GM19463 (cell line): ENCODE measurements at regions not wholly inside any gene's neighbourhood (a gene's known extent, or its start where the extent isn't known, plus 50 kb on each side); places are given as distances from the start of the nearest gene placed in this dataset.
A peak's percentile ranks its signal among the peaks of the same experiment; 100 is the strongest.
"Not testable (repeated sequence)": the region's sequence is repeated elsewhere in the genome, so short reads cannot be mapped to it uniquely, and the experiment has no call there.

ENCODE experiments used
- ATAC-seq: cut with Tn5 transposase; IDR thresholded peaks from one replicate; pipeline ENCODE4 v1.9.1; 2021; ENCODE audit warnings: mild to moderate bottlenecking, moderate library complexity; ENCODE audit not compliant: unreplicated experiment

DNA sequence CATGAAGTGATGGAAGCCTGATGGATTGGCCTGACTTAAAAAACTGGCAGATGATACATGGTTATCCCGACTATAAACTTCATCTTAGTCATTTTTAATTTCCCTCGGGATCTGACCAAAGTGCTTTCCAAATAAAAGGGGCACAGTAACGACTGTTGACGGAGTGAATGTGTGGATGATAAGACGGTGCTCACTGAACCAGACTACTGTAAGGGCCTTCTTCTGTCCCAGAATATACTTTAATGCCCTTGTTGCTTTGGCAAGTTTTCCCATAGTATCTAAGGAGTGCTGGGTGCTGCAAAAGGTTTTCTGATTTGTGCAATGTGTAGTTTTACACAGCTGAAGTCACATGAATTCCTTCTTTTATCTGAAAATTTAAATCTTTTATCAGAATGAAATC, 373.5 kb downstream of the DSEL start:
- no peak for ATAC-seq

DNA sequence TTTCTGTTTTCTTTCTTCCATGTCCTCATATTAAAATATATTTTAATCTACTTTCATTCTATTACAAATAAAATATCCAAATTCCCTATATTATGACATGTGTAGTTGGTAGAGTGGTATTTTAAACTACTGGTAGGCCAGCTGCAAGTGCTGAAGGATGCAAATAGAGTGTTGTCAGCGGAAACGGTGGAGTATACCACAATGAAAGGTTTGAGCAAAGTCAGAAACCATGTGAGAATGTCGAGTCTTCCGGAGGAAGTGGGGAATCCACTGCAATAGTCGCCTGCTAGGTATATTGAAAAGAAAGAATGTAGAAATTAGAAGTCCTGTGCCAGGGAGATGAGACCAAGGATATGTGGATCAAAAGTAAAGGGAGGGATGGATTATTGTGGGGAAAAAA, 373.9 kb downstream of the DSEL start:
- no peak for ATAC-seq

DNA sequence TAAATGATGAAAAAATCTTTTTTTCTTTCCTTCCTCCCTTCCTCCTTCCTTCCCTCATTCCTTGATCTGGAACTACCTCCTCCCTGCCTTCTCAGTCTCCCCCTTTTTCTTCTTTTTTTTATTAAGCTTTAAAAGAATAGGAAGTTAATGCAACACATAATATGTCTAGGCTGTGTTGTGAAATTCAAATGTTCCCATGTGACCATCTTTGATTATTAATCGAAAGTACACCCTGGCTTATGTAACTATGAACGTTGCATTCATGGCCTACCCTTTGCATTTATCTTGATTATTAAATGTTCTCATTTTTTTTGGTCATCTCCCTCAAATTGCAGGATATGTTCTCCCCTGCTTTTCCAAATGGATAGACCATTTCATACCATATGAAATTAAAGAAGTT, 376.0 kb downstream of the DSEL start:
- ATAC-seq = no peak

DNA sequence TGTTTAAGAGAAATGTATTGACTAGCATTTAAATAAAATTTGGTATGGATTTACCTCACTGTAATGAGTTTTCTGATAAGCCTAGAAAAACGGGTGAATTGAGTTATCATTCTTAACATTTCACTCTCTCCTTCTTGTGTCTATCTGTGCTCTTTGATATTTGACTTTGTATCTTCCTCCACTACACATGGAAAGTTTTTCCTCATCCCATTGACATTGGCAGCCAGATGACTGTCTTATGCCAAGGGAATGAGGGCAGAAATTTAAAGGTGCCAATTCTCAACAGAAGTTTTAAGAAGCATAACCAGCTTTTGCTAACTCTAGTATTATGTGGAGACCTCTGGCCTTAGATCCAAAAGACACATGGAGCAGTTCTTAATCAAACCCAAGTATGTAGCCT, 376.6 kb downstream of the DSEL start:
- no peak for ATAC-seq

DNA sequence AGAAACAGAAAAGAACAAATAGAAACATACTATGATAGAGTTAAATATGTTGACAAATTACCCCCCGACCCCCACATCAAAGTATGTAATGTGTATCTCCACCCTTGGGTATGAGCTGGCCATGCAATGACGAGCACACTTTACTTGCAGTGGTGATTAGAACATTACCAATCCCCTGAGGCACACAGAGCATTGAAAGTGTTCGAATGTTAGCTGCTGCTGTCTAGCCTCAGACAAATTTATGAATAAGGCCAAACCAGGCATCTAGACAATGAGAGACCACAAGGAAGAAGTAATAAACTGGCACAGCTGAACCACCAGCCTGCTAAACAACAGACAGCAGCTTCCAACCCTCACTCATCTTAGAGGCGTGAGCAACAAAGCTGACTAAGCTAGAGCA, 380.5 kb downstream of the DSEL start:
- ATAC-seq = no peak

DNA sequence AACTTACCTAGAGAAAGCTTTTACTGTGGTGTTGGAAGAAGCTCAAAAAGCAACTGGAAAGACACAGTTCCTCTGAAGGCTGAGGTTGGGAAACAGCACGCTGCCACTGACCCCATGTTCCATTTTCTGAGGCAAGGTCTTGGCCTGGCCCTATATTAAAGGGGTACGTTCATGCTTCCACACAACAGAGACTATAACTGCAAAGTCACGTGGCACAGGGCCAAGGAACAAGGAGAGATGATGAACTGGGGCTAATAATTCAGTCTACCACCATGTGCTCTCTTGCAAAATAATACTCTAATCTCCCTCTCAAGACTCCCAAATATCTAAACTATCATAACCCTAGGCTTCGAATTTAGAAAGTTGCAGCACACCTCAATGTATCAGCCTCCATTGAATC, 381.6 kb downstream of the DSEL start:
- ATAC-seq = no peak

DNA sequence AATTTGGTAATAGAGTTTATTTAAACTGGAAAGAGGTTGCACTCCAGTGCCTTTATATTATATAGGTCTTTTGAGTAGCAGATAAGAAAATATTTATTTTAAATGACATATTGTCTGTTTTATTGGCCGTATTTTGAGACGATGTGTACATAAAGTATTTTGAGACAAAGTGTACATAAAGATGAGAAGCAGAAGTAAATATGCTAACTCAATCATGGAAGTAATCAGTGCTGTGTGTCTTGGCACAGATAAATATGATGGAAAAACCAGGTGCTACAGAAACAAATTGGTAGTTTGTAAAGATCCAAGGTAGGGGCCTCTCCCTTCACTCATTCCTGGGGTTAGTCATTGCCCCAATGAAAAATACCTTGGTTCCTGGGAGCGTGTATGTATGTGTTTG, 382.9 kb downstream of the DSEL start:
- ATAC-seq = no peak

DNA sequence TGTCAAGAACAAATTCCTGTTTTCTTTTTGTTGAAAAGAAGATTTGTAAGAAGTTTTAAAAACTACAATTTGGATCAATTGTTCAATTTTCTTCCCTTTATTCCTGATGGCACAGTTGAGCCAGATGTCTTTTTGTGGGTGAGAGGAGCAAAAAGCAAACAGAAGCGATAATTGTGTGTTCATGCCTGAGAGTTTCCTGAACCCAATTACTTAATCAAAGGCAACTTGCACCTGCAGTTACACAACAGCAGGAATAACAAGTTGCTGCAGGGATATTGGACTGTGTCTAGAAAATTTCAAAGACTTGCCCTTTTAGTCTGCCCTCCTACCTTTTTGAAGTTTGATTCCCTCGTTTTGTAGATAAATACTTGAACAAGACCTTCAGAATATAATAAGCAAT, 383.6 kb downstream of the DSEL start:
- no peak for ATAC-seq

DNA sequence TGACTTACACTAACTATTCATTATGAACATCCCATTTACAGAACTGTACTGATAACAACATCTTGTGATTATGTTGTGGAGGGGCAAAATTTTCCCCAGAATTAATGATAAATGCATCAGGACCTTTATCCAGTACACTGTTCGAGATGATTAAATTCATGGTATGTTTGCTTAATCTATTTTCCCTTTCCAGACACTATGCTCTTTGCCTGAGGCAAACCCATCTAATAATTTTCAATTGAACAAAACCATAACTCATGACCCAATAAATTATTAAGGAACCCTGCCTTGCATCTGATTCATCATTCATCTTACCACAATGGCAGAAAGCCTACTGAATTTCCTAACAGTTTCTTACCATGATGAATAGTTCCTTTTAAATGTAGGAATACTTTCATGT, 385.0 kb downstream of the DSEL start:
- ATAC-seq = no peak

DNA sequence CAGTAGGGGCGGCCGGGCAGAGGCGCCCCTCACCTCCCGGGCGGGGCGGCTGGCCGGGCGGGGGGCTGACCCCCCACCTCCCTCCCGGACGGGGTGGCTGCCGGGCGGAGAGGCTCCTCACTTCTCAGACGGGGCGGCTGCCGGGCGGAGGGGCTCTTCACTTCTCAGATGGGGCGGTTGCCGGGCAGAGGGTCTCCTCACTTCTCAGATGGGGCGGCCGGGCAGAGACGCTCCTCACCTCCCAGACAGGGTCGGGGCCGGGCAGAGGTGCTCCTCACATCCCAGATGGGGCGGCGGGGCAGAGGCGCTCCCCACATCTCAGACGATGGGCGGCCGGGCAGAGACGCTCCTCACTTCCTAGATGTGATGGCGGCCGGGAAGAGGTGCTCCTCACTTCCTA, 389.8 kb downstream of the DSEL start:
- ATAC-seq = not testable (repeated sequence)

DNA sequence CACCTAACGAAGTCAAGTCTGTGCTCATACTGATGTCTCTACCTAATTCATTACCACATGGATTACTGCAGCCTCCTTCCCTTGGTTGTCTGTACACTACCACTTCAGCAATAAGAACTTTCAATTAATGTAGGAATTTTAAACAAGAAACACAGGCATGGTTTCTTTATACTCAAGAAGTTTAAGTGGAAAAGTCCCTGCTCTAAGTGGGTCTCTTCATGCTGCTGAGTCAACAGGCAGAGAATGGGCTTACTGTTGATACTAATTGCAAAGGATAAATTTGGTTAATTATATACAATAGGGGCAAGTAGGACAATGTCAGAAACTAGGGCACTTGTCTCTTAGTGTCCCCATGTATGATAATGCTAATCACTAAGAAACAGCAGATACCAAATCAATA, 392.6 kb downstream of the DSEL start:
- ATAC-seq = no peak

DNA sequence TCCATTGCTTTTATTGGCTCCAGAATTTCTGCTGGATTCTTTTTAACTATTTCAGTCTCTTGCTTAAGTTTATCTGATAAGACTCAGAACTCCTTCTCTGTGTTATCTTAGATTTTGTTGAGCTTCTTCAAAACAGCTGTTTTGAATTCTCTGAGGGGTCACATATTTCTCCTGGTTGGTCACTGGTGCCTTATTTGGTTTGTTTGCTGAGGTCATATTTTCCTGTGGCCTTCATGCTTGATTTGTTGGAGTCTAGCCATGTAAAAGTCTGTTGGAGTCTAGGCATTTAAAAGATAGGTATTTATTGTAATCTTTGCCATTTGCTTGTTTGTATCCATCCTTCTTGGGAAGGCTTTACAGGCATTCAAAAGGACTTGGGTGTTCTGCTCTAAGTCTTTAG, 398.7 kb downstream of the DSEL start:
- ATAC-seq = no peak

DNA sequence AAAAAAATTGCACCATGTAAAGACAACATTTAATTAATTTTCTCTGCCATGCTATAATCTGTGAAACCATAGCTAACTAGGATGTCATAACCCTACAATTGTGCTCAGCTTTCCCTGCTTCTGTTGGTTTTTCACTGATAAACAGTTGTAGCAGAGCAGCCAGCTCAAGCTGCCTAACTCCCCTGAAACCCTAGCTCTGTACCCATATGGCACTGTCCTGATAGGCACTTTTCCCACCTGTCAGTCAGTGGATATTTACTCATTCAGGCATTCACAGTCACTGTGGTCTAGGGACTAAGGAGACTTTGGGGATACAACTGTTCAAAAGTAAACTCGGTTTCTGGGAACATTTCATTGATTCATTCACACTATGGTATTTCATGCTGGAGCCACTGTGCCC, 407.0 kb downstream of the DSEL start:
- ATAC-seq = no peak

DNA sequence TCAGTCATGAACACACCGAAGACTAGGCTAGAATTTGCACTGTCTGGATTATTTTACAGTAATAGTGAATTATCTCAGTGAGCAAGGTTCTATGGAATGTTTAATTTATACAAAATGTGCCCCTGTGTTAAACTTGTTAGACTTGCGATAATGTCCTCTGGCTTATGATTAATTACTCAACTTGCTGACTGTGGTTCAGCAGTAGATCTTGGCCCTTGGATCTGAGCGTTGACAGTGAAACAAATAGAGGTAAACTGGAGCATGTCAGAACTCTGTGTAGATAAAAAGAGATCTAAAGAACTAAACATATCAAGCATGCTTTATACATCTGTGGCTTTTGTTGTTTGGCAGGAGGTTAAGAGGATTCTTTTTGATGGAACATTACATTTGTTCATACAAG, 407.6 kb downstream of the DSEL start:
- no peak for ATAC-seq

DNA sequence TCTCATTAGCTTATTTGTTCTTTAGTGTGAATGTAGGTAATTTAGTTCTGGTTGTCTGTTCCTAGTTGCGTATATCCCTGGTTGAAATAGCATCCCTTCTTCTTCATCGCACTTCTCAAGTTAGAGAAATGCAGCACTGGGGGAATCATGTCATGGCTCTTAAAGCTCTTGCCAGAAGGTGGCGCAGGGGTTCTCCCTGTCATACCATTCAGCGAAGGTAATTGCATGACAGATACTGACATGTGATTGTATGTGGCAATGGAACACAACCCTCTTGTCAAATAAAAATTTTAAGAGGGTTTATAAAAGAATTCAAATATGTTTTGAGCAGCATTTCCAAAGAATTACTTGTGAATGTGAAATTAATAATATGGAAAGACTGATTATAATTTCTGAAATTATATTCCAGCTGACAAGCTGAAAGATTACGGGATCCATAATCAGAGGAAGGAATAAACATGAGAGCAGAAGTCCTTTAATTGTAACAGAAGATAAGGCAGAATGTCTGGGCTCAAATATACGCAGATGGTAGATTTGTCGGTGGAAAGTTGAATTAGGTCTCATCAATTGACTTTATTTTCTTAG, 411.7 kb downstream of the DSEL start:
- ATAC-seq = peak; percentile 88

DNA sequence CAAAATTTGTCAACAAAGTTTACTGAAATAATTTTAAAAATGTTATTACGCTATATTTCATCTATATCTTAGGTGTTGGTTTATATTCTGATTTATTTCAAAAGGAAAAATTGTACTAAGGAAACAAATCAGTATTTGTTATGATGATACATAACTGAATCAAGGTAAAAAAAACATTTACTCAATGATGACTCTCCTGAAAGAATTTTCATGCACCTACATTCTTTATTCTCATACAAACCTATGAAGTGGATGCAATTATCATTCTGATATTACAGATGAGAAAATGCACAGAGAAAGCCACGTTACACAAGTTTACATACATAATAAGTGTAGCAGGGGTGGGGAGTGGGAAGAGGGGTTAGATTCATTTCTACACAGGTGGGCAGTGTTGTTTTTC, 422.4 kb downstream of the DSEL start:
- no peak for ATAC-seq

DNA sequence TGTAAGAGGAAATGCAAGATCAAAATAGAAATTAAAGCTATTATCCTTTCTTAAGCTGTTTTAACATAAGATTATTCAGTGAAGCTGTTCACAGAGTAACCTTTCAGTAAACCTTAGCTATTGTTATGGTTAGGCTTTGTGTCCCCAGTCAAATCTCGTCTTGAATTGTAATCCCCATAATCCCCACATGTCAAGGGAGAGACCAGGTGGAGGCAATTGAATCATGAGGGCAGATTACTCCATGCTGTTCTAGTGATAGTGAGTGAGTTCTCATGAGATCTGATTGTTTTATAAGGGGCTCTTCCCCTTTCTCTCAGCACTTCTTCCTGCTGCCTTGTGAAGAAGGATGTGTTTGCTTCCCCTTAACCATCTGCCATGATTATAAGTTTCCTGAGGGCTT, 424.4 kb downstream of the DSEL start:
- no peak for ATAC-seq

DNA sequence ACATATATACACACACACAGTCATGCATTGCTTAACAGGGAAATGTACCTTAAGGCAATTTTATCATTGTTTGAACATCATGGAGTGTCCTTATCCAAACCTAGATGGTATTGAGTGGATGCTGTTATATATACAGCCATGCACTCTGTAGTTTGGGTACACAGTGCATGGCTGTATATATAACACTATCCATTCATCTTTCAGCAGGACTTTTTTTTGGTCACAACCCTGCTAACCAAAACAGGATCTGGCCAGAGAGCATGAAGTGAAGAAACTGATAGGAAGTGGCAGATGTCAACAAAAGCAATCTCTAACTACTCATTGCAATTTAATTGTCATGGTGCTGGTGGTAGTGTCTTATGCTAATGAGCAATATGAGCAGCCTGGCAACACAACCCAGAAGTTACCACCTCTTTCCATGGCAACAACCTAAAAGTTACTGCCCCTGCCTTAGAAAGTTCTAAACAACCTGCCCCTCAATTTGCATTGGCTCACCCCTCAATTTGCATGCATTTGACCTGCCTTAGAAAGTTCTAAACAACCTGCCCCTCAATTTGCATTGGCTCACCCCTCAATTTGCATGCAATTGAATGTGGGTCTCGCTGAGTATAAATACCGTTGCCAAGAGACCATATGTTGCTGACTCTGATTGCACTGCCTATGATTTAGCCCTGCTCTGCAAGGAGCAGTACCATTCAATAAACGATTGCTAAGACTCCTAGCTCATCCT, 434.9 kb downstream of the DSEL start:
- ATAC-seq = no peak

DNA sequence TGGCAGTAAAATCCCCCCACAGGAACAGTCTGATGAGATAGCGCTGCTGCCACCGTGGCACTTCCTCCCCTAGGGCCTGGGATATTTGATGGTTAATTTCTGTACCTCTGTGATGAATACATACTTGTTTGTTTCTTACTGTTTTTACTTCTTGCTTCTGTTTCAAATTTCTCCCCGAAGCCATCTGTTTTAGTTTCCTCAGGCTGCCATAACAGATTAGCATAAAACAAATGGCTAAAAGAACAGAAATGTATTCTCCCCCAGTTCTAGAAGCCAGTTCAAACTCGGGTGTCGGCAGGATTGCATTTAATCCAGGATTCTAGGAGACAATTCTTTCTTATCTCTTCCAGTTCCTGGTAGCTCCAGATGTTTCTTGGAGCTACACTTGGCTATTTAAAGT, 435.9 kb downstream of the DSEL start:
- ATAC-seq = no peak

DNA sequence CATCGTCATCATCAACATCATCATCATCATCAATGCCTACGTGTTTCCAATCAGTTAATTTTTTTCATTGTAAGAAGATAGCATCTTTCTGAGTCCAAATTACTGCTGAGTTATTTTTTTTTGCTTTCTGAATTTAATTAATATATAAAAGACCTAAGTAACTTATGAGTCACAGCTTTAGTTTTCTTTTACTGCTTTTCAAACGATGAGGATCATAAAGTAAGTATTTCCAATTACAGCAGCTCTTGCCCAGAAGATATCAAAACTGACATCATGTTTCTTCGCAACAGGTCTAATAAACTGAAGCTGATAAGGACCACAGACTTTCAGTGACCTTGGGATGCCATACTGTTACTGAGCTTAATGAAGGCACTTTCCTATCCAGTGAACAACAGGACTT, 442.2 kb downstream of the DSEL start:
- ATAC-seq = no peak

DNA sequence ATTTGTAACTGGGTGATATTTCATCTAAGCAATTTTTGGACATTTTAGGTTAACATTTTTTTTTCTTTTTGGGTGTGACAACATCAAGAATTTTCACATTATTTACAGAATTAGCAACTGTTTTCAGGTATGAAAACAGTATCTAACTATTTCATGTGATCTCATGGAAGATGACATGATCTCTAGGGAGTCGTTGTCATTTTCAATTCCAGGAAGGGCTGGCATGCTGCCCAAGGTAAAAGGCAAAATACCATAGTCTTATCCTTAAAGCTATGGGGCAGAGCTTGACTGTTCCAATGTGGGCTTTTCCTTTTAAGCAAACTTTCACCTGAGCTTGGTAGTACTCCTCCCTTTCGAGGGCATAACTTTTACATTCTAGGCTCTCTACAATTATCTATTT, 443.7 kb downstream of the DSEL start:
- ATAC-seq = no peak

DNA sequence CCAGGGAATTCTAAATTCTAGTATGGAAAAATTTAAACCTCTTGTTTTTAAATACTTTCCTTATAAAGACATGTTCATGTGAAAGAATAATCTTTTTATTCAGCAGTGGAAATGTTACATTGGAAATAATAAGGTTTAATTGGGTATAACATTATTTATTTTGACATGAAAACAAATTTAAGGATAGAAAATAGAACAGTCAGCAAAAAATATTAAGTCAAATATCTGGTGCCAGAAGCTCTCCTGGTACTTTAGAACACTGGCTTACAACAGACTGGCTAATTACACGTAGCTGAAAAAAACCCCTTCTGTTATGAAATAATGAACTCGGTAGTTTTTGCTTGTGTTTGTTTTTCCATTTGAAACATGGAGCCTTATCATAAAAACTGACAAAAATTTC, 447.9 kb downstream of the DSEL start:
- no peak for ATAC-seq

DNA sequence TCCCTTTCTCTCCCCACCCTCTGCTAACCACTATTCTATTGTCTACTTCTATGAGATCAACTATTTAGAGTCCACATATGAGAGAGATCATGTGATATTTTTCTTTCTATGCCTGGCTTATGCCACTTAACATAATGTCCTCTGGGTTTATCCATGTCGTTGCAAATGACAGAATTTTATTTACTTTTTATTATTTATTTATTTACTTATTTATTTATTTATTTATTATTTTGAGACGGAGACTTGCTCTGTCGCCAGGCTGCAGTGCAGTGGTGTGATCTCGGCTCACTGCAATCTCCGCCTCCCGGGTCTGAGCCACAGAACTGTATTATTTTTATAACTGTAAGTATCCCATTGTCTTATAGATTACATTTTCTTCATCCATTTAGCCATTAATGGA, 443.4 kb upstream of the CDH19 start:
- ATAC-seq = no peak
